Prostate gland (tissue), 2 donors: ENCODE measurements at regions not wholly inside any gene's neighbourhood (a gene's known extent, or its start where the extent isn't known, plus 50 kb on each side); places are given as distances from the start of the nearest gene placed in this dataset.

Source experiments
- POLR2AphosphoS5 ChIP-seq: sonication (generic); formaldehyde crosslinking; IDR thresholded peaks from one replicate; pipeline ENCODE4 v1.6.1; 2017; ENCODE audit warnings: antibody characterized with exemption
- TF ChIP-seq, protein P1 (sequence below), 4 experiments: fragments of 200-600 bp in 2 of 4; fragments of 450-650 bp in 2 of 4; sonication (generic) in 2 of 4; IDR thresholded peaks; 1 replicate in 3 of 4; 2 replicates in 1 of 4; pipeline ENCODE4 v1.5.1; 2016 to 2019; ENCODE audit warnings: antibody characterized with exemption in 4 of 4, mild to moderate bottlenecking in 2 of 4, moderate library complexity in 2 of 4

DNA sequence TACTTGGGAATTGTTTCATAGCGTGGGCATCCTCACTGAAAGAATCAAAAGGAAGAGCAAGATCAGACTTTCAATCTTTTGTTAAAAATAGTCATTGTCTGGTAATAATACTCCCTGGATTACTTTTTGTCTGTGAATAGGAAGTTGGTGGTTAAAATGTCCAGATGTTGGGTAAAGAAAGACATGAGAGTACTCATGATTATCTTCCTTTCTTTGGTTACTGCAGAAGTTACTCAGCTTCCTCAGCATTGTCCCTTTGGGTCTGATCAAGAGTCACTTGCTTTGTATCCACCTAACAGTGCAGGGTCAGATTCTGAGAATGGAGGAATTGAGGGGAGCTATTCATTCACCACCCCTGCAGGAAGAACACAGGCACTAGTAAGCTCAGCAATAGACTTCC is 54.6 kb downstream of the RIN2 start:
- TF ChIP-seq, protein P1, sequence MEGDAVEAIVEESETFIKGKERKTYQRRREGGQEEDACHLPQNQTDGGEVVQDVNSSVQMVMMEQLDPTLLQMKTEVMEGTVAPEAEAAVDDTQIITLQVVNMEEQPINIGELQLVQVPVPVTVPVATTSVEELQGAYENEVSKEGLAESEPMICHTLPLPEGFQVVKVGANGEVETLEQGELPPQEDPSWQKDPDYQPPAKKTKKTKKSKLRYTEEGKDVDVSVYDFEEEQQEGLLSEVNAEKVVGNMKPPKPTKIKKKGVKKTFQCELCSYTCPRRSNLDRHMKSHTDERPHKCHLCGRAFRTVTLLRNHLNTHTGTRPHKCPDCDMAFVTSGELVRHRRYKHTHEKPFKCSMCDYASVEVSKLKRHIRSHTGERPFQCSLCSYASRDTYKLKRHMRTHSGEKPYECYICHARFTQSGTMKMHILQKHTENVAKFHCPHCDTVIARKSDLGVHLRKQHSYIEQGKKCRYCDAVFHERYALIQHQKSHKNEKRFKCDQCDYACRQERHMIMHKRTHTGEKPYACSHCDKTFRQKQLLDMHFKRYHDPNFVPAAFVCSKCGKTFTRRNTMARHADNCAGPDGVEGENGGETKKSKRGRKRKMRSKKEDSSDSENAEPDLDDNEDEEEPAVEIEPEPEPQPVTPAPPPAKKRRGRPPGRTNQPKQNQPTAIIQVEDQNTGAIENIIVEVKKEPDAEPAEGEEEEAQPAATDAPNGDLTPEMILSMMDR (IDR thresholded peaks at IDR 0.05): no peak
- no peak for TF ChIP-seq POLR2AphosphoS5
